GM13976 (cell line): ENCODE measurements at regions not wholly inside any gene's neighbourhood (a gene's known extent, or its start where the extent isn't known, plus 50 kb on each side); places are given as distances from the start of the nearest gene placed in this dataset.
"Not testable (repeated sequence)": the region's sequence is repeated elsewhere in the genome, so short reads cannot be mapped to it uniquely, and the experiment has no call there.

Experiments
- DNase-seq: peaks from one replicate; pipeline ENCODE4 v3.0.0; 2012; ENCODE audit warnings: low spot score
- in situ Hi-C: fragments of 300-500 bp; cut with MboI; formaldehyde crosslinking; loops from one replicate; pipeline ENCODE4 v1.12.0; 2022; ENCODE audit warnings: low sequenced_read_pairs, mixed read lengths, inconsistent platforms; ENCODE audit not compliant: unreplicated experiment
- TF ChIP-seq, protein P1 (sequence below): IDR thresholded peaks from 2 replicates; pipeline ENCODE4 v1.5.1; 2012; ENCODE audit warnings: borderline replicate concordance, mild to moderate bottlenecking; ENCODE audit not compliant: insufficient read depth; ENCODE audit errors: extremely low read depth, missing control alignments, control extremely low read depth

DNA sequence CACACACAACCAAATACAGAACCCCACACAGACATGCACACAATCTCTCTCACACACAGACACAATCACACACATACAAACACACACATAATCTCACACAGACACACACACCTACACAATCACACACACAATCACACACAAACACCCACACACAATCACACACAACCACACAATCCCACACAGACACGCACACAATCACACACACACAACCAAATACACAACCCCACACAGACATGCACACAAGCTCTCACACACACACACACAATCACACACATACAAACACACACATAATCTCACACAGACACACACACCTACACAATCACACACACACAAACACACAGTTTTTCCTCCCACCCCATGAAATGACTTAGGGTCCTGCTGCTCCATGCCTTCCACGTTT is 160.4 kb upstream of the PFKP start:
- DNase-seq = no peak
- TF ChIP-seq, protein P1, sequence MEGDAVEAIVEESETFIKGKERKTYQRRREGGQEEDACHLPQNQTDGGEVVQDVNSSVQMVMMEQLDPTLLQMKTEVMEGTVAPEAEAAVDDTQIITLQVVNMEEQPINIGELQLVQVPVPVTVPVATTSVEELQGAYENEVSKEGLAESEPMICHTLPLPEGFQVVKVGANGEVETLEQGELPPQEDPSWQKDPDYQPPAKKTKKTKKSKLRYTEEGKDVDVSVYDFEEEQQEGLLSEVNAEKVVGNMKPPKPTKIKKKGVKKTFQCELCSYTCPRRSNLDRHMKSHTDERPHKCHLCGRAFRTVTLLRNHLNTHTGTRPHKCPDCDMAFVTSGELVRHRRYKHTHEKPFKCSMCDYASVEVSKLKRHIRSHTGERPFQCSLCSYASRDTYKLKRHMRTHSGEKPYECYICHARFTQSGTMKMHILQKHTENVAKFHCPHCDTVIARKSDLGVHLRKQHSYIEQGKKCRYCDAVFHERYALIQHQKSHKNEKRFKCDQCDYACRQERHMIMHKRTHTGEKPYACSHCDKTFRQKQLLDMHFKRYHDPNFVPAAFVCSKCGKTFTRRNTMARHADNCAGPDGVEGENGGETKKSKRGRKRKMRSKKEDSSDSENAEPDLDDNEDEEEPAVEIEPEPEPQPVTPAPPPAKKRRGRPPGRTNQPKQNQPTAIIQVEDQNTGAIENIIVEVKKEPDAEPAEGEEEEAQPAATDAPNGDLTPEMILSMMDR = no peak
- in situ Hi-C loops = no loop called here

DNA sequence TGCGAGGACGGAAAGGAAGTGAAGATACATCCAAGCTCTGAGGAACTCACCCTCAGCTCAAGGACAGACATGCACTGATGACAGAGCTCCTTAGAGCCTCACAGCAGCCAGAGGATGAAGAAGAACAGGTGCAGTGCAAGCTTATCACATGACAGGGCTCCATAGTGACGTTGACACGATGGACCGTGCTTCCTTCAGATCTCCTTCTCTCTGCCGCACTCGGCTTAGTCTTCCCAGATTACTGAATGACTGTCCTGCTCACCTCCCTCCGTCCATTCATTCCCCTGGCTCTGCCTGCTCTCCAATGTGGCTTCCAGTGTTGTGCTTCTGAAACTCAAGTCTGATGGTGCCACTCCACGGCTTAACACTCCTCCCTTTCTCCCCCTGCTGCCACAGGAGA is 161.5 kb upstream of the PFKP start:
- no peak for DNase-seq
- TF ChIP-seq, protein P1 = no peak
- in situ Hi-C loops = no loop called here

DNA sequence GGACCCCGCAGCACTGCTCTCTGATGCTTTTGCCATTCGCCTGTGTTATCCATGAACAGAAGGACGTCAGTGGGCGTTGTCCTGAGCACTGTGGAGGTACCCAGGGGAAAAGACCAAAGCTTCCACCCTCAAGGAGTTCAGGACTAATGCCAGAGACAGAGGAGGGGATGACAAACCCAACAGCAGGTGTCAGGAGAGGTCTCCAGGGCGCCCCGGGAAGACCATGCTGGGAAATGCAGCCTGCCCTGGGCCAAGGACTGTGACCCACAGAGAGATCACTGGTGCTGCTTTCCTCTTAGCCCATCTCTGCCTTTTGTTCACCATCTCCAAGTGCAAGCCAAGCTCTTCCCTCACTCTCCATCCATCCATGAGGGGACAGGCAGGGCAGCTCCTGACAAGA is 166.8 kb upstream of the PFKP start:
- DNase-seq = no peak
- TF ChIP-seq, protein P1 = no peak
- in situ Hi-C loops = no loop called here

- TF ChIP-seq, protein P1 = no peak
- DNase-seq = no peak
- in situ Hi-C loops = no loop called here
Observed at GRCh38 chr10:2899246-2899951, 167.9 kb upstream of the PFKP start.

GRCh38 chr10:2898509-2898860 is 168.9 kb upstream of the PFKP start:
- in situ Hi-C loops = no loop called here
- TF ChIP-seq, protein P1 = no peak
- DNase-seq = no peak

- in situ Hi-C loops = no loop called here
- no peak for DNase-seq
- TF ChIP-seq, protein P1 = no peak
Observed at GRCh38 chr10:2897619-2898508, 169.5 kb upstream of the PFKP start.

GRCh38 chr10:2896334-2896733 is 171.0 kb upstream of the PFKP start:
- in situ Hi-C loops, DNase-seq: not testable (repeated sequence)
